Upper lobe of left lung (tissue), 6 donors: ENCODE measurements at regions not wholly inside any gene's neighbourhood (a gene's known extent, or its start where the extent isn't known, plus 50 kb on each side); places are given as distances from the start of the nearest gene placed in this dataset.

Experiments
- ATAC-seq, 2 donors: fragments of 200-7000 bp; cut with Tn5 transposase; one replicate each; pipeline ENCODE4 v1.9.1; 2022; ENCODE audit warnings: mild to moderate bottlenecking in 2 of 2, moderate library complexity in 2 of 2; ENCODE audit not compliant: low FRiP score in 2 of 2
- DNase-seq, 2 donors: peaks; one replicate each; pipeline ENCODE4 v3.0.0-alpha.2; 2019 to 2020
- H3K27ac ChIP-seq, 4 donors: fragments of 200-600 bp; sonication (generic); one replicate each; pipeline ENCODE4 v1.5.1; 2016 to 2019
- H3K27me3 ChIP-seq, 4 donors: fragments of 200-600 bp; sonication (generic); one replicate each; pipeline ENCODE4 v1.5.1; 2017 to 2019
- H3K36me3 ChIP-seq, 4 donors: fragments of 200-600 bp; sonication (generic); one replicate each; pipeline ENCODE4 v1.5.1; 2016 to 2019
- H3K4me1 ChIP-seq, 4 donors: fragments of 200-600 bp; sonication (generic); one replicate each; pipeline ENCODE4 v1.5.1; 2018 to 2019
- H3K4me3 ChIP-seq, 4 donors: fragments of 200-600 bp; sonication (generic); one replicate each; pipeline ENCODE4 v1.5.1; 2017 to 2019; ENCODE audit warnings: mild to moderate bottlenecking in 2 of 4, moderate library complexity in 1 of 4
- H3K9me3 ChIP-seq, 4 donors: fragments of 200-600 bp; sonication (generic); one replicate each; pipeline ENCODE4 v1.5.1; 2018 to 2019
- EP300 ChIP-seq, 4 donors: sonication (generic); formaldehyde crosslinking; IDR thresholded peaks; one replicate each; pipeline ENCODE4 v1.5.1; 2017; ENCODE audit warnings: antibody characterized with exemption in 4 of 4, control low read depth in 2 of 4
- POLR2A ChIP-seq, 4 donors: fragments of 450-650 bp; IDR thresholded peaks; one replicate each; pipeline ENCODE4 v1.5.1; 2016 to 2017; ENCODE audit warnings: antibody characterized with exemption in 4 of 4, mild to moderate bottlenecking in 2 of 4
- POLR2AphosphoS5 ChIP-seq, 2 donors: sonication (generic); formaldehyde crosslinking; IDR thresholded peaks; one replicate each; pipeline ENCODE4 v1.5.1; 2017; ENCODE audit warnings: antibody characterized with exemption in 2 of 2
- WGBS, 2 donors: methylation state at CpG; one replicate each; pipeline ENCODE4 v1.1.5; 2017 to 2018; 5-methylcytosine and 5-hydroxymethylcytosine counted together
- TF ChIP-seq, protein P1 (sequence below), 6 experiments: fragments of 450-650 bp in 4 of 6; fragments of 200-600 bp in 2 of 6; sonication (generic) in 2 of 6; IDR thresholded peaks; one replicate each; pipeline ENCODE4 v1.5.1; 2016 to 2019; ENCODE audit warnings: antibody characterized with exemption in 6 of 6
- donor health status: DM: no; HTN: no; CAD: no; lungs with moderate emphysema.
- donor health status: DM: no; HTN: yes; CAD: no; lungs with severe emphysema.

DNA sequence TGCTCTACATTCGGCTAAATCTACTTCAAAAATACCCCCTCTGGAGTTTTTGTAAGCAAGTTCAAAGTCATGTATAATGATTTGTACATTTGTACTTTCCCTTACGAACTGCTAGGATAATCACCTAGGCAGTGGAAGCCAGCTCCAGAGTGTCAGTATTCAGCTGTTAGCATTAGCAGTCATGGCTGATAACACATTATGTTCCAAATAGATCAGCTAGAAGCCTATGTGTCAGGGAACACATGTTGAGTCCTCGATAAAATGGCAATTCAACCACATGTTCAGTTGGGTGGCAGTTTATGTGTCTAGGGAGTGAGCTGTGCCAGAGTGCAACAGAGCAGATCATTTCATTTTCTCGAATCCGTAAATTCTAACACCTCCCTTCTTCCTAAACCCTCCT, 65.8 kb upstream of the KRTAP11-1 start:
- Histone ChIP-seq H3K4me3 (no peak overlapping the region), H3K4me1 (no peaks in the 10 kb centered on the region), H3K27ac (no peak overlapping the region), H3K27me3 (no peaks in the 10 kb centered on the region), H3K36me3 (no peaks in the 10 kb centered on the region), H3K9me3 (no peaks in the 10 kb centered on the region)
- WGBS, 2 donors, result 79 to 85% methylated on average over 4 to 5 of the region's 5 CpGs
- DNase-seq (no peak), ATAC-seq (no peak)
- TF ChIP-seq POLR2AphosphoS5 (IDR thresholded peaks at IDR 0.05) (no peak), POLR2A (IDR thresholded peaks at IDR 0.05) (no peak), EP300 (IDR thresholded peaks at IDR 0.05) (no peak)
- TF ChIP-seq, protein P1, sequence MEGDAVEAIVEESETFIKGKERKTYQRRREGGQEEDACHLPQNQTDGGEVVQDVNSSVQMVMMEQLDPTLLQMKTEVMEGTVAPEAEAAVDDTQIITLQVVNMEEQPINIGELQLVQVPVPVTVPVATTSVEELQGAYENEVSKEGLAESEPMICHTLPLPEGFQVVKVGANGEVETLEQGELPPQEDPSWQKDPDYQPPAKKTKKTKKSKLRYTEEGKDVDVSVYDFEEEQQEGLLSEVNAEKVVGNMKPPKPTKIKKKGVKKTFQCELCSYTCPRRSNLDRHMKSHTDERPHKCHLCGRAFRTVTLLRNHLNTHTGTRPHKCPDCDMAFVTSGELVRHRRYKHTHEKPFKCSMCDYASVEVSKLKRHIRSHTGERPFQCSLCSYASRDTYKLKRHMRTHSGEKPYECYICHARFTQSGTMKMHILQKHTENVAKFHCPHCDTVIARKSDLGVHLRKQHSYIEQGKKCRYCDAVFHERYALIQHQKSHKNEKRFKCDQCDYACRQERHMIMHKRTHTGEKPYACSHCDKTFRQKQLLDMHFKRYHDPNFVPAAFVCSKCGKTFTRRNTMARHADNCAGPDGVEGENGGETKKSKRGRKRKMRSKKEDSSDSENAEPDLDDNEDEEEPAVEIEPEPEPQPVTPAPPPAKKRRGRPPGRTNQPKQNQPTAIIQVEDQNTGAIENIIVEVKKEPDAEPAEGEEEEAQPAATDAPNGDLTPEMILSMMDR (IDR thresholded peaks at IDR 0.05), result no peak

DNA sequence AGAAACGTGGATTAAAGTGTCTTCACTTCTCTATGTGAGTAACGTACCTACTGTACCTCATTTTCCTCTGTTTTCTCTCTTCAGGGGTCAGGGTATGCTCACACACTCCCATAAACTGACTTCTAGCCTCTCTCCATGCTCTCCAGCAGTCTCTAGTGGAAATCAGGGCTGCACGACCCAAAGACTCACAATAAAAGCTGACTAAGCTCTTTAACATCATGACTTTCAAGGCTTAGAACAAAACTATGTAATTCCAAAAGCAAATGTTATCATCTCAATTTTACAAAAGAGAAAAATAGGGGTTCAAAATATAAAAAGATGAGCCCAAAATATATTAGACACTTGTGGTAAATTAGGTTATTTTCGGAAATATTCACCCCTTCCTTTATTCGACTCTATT, 62.5 kb upstream of the KRTAP11-1 start:
- Histone ChIP-seq H3K27me3 (no peaks in the 10 kb centered on the region), H3K27ac (no peak overlapping the region), H3K4me3 (no peak overlapping the region), H3K4me1 (no peaks in the 10 kb centered on the region), H3K9me3 (no peaks in the 10 kb centered on the region), H3K36me3 (no peaks in the 10 kb centered on the region)
- 79 to 81% methylated on average over 5 of the region's 5 CpGs for WGBS, 2 donors
- TF ChIP-seq EP300 (IDR thresholded peaks at IDR 0.05) (no peak), POLR2AphosphoS5 (IDR thresholded peaks at IDR 0.05) (no peak), POLR2A (IDR thresholded peaks at IDR 0.05) (no peak)
- TF ChIP-seq, protein P1 (IDR thresholded peaks at IDR 0.05), result no peak
- ATAC-seq (no peak), DNase-seq (no peak)

DNA sequence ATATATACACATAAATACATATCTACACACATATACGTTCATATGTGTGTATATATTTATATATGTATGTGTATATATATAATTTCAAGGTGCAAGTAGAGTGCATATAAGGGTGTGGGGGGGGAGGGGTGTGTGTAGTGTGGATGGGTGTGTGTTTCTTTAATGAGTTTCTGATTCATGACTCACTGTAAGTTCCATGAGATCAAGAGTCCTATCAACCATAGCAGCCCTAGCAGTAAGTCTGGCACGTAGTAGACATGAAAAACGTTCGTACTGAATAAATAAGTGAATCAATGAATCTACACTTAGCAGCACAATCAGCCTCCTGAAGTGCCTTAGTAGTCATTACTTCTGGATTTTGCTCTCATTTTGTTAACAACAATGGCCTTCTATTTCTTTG, 61.9 kb upstream of the KRTAP11-1 start:
- no peaks in the 10 kb centered on the region for H3K4me1 ChIP-seq
- H3K27ac ChIP-seq, result no peak overlapping the region
- no peak overlapping the region for H3K4me3 ChIP-seq
- WGBS, 2 donors, result 84 to 87% methylated on average over 4 of the region's 4 CpGs
- no peak for DNase-seq
- TF ChIP-seq, protein P1 (IDR thresholded peaks at IDR 0.05), result no peak
- TF ChIP-seq POLR2A (IDR thresholded peaks at IDR 0.05) (no peak), EP300 (IDR thresholded peaks at IDR 0.05) (no peak), POLR2AphosphoS5 (IDR thresholded peaks at IDR 0.05) (no peak)
- no peak for ATAC-seq
- H3K9me3 ChIP-seq, result no peaks in the 10 kb centered on the region
- no peaks in the 10 kb centered on the region for H3K36me3 ChIP-seq
- H3K27me3 ChIP-seq, result no peaks in the 10 kb centered on the region

DNA sequence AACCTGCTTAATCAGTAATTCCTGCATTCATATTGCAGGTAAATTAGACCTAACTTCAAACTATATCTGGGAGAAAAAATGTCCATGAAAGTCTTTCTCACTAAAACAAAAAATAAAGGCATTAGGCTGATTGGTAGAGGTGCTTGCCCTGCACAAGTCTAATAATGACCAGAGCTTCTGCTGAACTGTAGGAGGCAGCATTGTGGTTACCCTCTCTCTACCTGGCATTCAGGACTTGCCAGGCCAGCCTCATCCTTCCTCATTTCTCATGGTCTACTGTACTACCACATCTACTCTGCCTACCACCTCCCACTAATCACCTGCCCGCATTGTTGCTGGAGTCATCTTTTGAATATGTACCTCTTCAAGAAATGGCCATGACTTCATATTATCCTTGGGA, 60.8 kb upstream of the KRTAP11-1 start:
- no peak for TF ChIP-seq EP300 (IDR thresholded peaks at IDR 0.05)
- TF ChIP-seq POLR2AphosphoS5 (IDR thresholded peaks at IDR 0.05), result no peak
- no peak for TF ChIP-seq POLR2A (IDR thresholded peaks at IDR 0.05)
- TF ChIP-seq, protein P1 (IDR thresholded peaks at IDR 0.05), result no peak
- DNase-seq (no peak), ATAC-seq (no peak)
- no peaks in the 10 kb centered on the region for H3K4me1 ChIP-seq
- H3K27me3 ChIP-seq, result no peaks in the 10 kb centered on the region
- no peak overlapping the region for H3K4me3 ChIP-seq
- H3K36me3 ChIP-seq, result no peaks in the 10 kb centered on the region
- 96 to 97% methylated on average over 1 of the region's 1 CpG for WGBS, 2 donors
- no peak overlapping the region for H3K27ac ChIP-seq
- H3K9me3 ChIP-seq, result peaks cover 0 to 4% (median 0%) of the 10 kb centered on the region in 4 donors

DNA sequence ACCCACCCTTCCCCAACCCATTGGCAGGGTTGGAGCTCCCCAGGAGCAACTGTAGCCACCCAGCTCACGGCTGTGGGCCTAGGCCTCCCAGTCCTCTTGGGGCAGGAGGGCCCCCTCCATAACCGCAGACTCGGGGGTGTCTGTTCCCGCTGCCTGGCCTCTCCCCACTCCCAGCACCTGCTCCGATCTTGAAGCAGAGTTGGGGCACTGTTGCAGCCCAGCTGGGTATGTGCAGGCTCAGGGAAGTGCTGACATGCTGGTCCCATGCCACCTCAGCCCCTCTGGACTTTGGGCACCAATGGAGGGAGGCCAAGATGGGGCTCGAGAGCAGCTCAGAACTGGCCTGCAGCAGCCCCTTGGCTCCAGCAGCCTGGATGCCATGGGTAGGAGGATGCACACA, 54.8 kb upstream of the KRTAP11-1 start:
- TF ChIP-seq, protein P1 (IDR thresholded peaks at IDR 0.05), result no peak
- no peak for TF ChIP-seq EP300 (IDR thresholded peaks at IDR 0.05)
- TF ChIP-seq POLR2AphosphoS5 (IDR thresholded peaks at IDR 0.05), result no peak
- TF ChIP-seq POLR2A (IDR thresholded peaks at IDR 0.05), result no peak
- Histone ChIP-seq H3K27me3 (no peaks in the 10 kb centered on the region), H3K4me1 (no peaks in the 10 kb centered on the region), H3K9me3 (peaks cover 0 to 14% (median 0%) of the 10 kb centered on the region in 4 donors), H3K36me3 (no peaks in the 10 kb centered on the region), H3K4me3 (no peak overlapping the region), H3K27ac (no peak overlapping the region)
- ATAC-seq (peak in 1 of 2 donors; percentile 8), DNase-seq (peak in 1 of 2 donors; percentile 20)
- 69 to 87% methylated on average over 5 to 6 of the region's 6 CpGs for WGBS, 2 donors
